CD14-positive monocyte (primary cell): ENCODE measurements at regions not wholly inside any gene's neighbourhood (a gene's known extent, or its start where the extent isn't known, plus 50 kb on each side); places are given as distances from the start of the nearest gene placed in this dataset.

Experiments used
- DNase-seq, 3 donors: peaks; one replicate each; pipeline ENCODE4 v3.0.0-alpha.2; 2011 to 2022
- H2AFZ ChIP-seq: 2 replicates; pipeline ENCODE4 v1.6.0; 2012; ENCODE audit warnings: mild to moderate bottlenecking, low read depth, low read length, inconsistent platforms; ENCODE audit not compliant: insufficient read depth, poor library complexity, severe bottlenecking
- H3K27ac ChIP-seq, 2 donors: 1 replicate in 1 of 2; 2 replicates in 1 of 2; pipeline ENCODE4 v1.5.1; 2012 to 2013; ENCODE audit warnings: low read length in 2 of 2, control low read depth in 1 of 2, inconsistent platforms in 1 of 2, low read depth in 1 of 2, mild to moderate bottlenecking in 1 of 2
- H3K27me3 ChIP-seq, 2 donors: one replicate each; pipeline versions ENCODE4 v1.6.0 to v1.6.1; 2011 to 2013; ENCODE audit warnings: low read length in 2 of 2; ENCODE audit not compliant: control insufficient read depth in 2 of 2, insufficient read depth in 2 of 2
- H3K36me3 ChIP-seq, 2 donors: replicated peaks in 1 of 2; 1 replicate in 1 of 2; 2 replicates in 1 of 2; pipeline versions ENCODE4 v1.5.1 to v1.6.1; 2012 to 2013; ENCODE audit warnings: low read length in 2 of 2, control low read depth in 1 of 2, inconsistent platforms in 1 of 2, mild to moderate bottlenecking in 1 of 2; ENCODE audit not compliant: insufficient read depth in 2 of 2, control insufficient read depth in 1 of 2
- H3K4me1 ChIP-seq, 2 donors: 1 replicate in 1 of 2; 2 replicates in 1 of 2; pipeline versions ENCODE4 v1.5.1 to v1.6.1; 2012 to 2013; ENCODE audit warnings: low read length in 2 of 2, control low read depth in 1 of 2, inconsistent platforms in 1 of 2, mild to moderate bottlenecking in 1 of 2, moderate library complexity in 1 of 2; ENCODE audit not compliant: insufficient read depth in 2 of 2, control insufficient read depth in 1 of 2
- H3K4me2 ChIP-seq: replicated peaks from 2 replicates; pipeline ENCODE3; 2012; ENCODE audit warnings: low read length, moderate library complexity, mild to moderate bottlenecking; ENCODE audit not compliant: poor library complexity, severe bottlenecking; ENCODE audit errors: extremely low read depth
- H3K4me3 ChIP-seq, 3 experiments: fragments of 200-600 bp in 1 of 3; sonication (generic) in 1 of 3; replicated peaks in 1 of 3; 1 replicate in 2 of 3; 2 replicates in 1 of 3; pipeline ENCODE4 v1.5.1; 2011 to 2013; ENCODE audit warnings: low read length in 3 of 3, mild to moderate bottlenecking in 3 of 3, control low read depth in 2 of 3, low read depth in 2 of 3, inconsistent platforms in 1 of 3, moderate library complexity in 1 of 3
- H3K79me2 ChIP-seq: 2 replicates; pipeline ENCODE4 v1.6.0; 2012; ENCODE audit warnings: mild to moderate bottlenecking, control low read depth, inconsistent platforms, low read length, moderate library complexity; ENCODE audit not compliant: insufficient read depth
- H3K9ac ChIP-seq: 2 replicates; pipeline ENCODE4 v1.6.0; 2017; ENCODE audit warnings: low read length, mild to moderate bottlenecking; ENCODE audit not compliant: insufficient read depth, poor library complexity, severe bottlenecking
- H3K9me3 ChIP-seq, 2 donors: replicated peaks in 1 of 2; 1 replicate in 1 of 2; 2 replicates in 1 of 2; pipeline versions ENCODE4 v1.5.1 to v1.6.1; 2012 to 2013; ENCODE audit warnings: low read length in 2 of 2, control low read depth in 1 of 2; ENCODE audit not compliant: control insufficient read depth in 1 of 2, insufficient read depth in 1 of 2
- H4K20me1 ChIP-seq: 2 replicates; pipeline ENCODE4 v1.6.0; 2012; ENCODE audit warnings: mild to moderate bottlenecking, low read length, control low read depth, moderate library complexity; ENCODE audit not compliant: insufficient read depth
- H3K27ac Mint-ChIP-seq, 7 donors: one replicate each; pipeline ENCODE4 v1.8.0; 2020; ENCODE audit warnings: mild to moderate bottlenecking in 7 of 7, mixed read lengths in 7 of 7, moderate library complexity in 6 of 7, inconsistent platforms in 2 of 7
- H3K27me3 Mint-ChIP-seq, 3 donors: one replicate each; pipeline ENCODE4 v1.8.0; 2021 to 2022; ENCODE audit warnings: low read depth in 3 of 3, mild to moderate bottlenecking in 3 of 3, mixed read lengths in 3 of 3, moderate library complexity in 3 of 3, inconsistent platforms in 1 of 3
- H3K36me3 Mint-ChIP-seq, 2 donors: one replicate each; pipeline ENCODE4 v1.8.0; 2020; ENCODE audit warnings: mixed read lengths in 2 of 2, inconsistent platforms in 1 of 2, mild to moderate bottlenecking in 1 of 2
- H3K4me1 Mint-ChIP-seq: one replicate; pipeline ENCODE4 v1.8.0; 2020; ENCODE audit warnings: mild to moderate bottlenecking, mixed read lengths
- H3K4me3 Mint-ChIP-seq, 2 donors: one replicate each; pipeline ENCODE4 v1.8.0; 2020; ENCODE audit warnings: mild to moderate bottlenecking in 2 of 2, mixed read lengths in 2 of 2, moderate library complexity in 1 of 2
- H3K9me3 Mint-ChIP-seq, 7 donors: one replicate each; pipeline ENCODE4 v1.8.0; 2020 to 2022; ENCODE audit warnings: mixed read lengths in 7 of 7, mild to moderate bottlenecking in 6 of 7, moderate library complexity in 6 of 7, inconsistent platforms in 2 of 7
- CTCF ChIP-seq: fragments of 200-600 bp; IDR thresholded peaks from one replicate; pipeline ENCODE4 v1.8.0; 2022; ENCODE audit warnings: antibody characterized with exemption, mild to moderate bottlenecking
- WGBS: methylation state at CpG from one replicate; pipeline ENCODE4 v1.1.5; 2013; ENCODE audit warnings: missing lambda C conversion rate; ENCODE audit not compliant: insufficient coverage; 5-methylcytosine and 5-hydroxymethylcytosine counted together
- intact Hi-C, 2 donors: fragments of 100-400 bp; cut with micrococcal nuclease; formaldehyde crosslinking; loops; one replicate each; pipeline versions ENCODE4 v1.15.0 to v1.15.1; 2023

GRCh38 chr16:60059141-60059540, 1325.0 kb upstream of the GOT2 start:
- Histone ChIP-seq H3K4me3 (no peak overlapping the region), H3K36me3 (no peaks in the 10 kb centered on the region), H4K20me1 (no peaks in the 10 kb centered on the region), H3K4me2 (no peak overlapping the region), H3K79me2 (no peaks in the 10 kb centered on the region), H2AFZ (no peak overlapping the region), H3K27me3 (no peaks in the 10 kb centered on the region), H3K27ac (no peak overlapping the region), H3K9ac (no peak overlapping the region), H3K9me3 (no peaks in the 10 kb centered on the region), H3K4me1 (no peaks in the 10 kb centered on the region)
- peaks cover 0 to 3% (median 0%) of the 10 kb centered on the region in 3 donors for H3K27me3 Mint-ChIP-seq
- H3K4me1 Mint-ChIP-seq = no peaks in the 10 kb centered on the region
- no peak overlapping the region for H3K27ac Mint-ChIP-seq
- no CpG with 5 or more reads among the region's 1 CpG for WGBS
- H3K4me3 Mint-ChIP-seq = no peak overlapping the region
- no peak for TF ChIP-seq CTCF
- intact Hi-C loops = no loop called here
- peaks cover 0 to 7% (median 6%) of the 10 kb centered on the region in 7 donors for H3K9me3 Mint-ChIP-seq
- DNase-seq = no peak
- no peaks in the 10 kb centered on the region for H3K36me3 Mint-ChIP-seq

- H3K4me1 ChIP-seq = no peaks in the 10 kb centered on the region
- no peak for TF ChIP-seq CTCF
- H3K4me2 ChIP-seq = no peak overlapping the region
- no peaks in the 10 kb centered on the region for H3K36me3 ChIP-seq
- intact Hi-C loops = no loop called here
- no peak overlapping the region for H3K4me3 ChIP-seq
- Mint-ChIP-seq H3K9me3 (peaks cover 0 to 14% (median 0%) of the 10 kb centered on the region in 7 donors), H3K27me3 (no peaks in the 10 kb centered on the region), H3K27ac (no peak overlapping the region), H3K36me3 (no peaks in the 10 kb centered on the region), H3K4me3 (no peak overlapping the region), H3K4me1 (no peaks in the 10 kb centered on the region)
- DNase-seq = no peak
- no peaks in the 10 kb centered on the region for H3K9me3 ChIP-seq
- H3K27me3 ChIP-seq = no peaks in the 10 kb centered on the region
- no CpG with 5 or more reads among the region's 1 CpG for WGBS
- no peak overlapping the region for H3K27ac ChIP-seq
- no peaks in the 10 kb centered on the region for H4K20me1 ChIP-seq
- H3K79me2 ChIP-seq = no peaks in the 10 kb centered on the region
- no peak overlapping the region for H2AFZ ChIP-seq
- no peak overlapping the region for H3K9ac ChIP-seq
These were observed 1307.6 kb upstream of the GOT2 start for GRCh38 chr16:60041671-60042070.
